GM19238 (cell line): ENCODE measurements at regions not wholly inside any gene's neighbourhood (a gene's known extent, or its start where the extent isn't known, plus 50 kb on each side); places are given as distances from the start of the nearest gene placed in this dataset.
"Not testable (repeated sequence)": the region's sequence is repeated elsewhere in the genome, so short reads cannot be mapped to it uniquely, and the experiment has no call there.

ENCODE experiments used
- DNase-seq: peaks from one replicate; pipeline ENCODE4 v3.0.0; 2011; ENCODE audit warnings: low spot score; ENCODE audit not compliant: insufficient read length

DNA sequence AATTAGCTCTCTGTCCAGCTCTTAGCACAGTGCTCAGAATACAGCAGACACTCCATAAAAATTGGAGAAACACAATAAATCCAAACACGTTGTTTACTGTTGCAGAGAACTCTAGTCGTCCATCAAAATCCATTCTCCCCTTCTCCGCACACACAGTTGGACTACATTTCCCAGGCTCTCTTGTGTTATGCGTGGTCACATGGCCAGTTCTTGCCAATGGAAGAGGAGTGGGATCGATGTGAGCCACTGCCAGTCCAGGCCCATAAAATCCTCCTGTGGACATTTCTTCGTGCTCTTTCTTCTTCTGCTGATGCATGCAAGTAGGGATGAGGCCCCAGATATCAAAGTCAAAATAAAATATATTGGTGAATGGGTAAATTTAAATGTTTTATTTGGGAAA is 114.3 kb upstream of the FMN2 start:
- no peak for DNase-seq

DNA sequence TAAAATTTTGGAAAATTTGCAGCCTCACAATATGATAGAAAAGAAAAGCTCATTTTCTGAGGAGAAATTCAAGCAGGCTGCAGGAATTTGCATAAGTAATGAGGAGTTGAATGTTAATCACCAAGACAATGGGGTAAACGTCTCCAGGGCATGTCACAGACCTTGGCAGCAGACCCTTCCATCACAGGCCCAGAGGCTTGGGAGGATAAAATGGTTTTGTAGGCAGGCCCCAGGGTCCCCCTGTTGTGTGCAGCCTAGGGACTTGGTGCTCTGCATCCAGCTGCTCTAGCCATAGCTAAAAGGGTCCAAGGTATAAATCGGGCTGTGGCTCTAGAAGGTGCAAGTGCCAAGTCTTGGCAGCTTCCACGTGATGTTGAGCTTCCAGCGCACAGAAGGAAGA is 112.2 kb upstream of the FMN2 start:
- no peak for DNase-seq

DNA sequence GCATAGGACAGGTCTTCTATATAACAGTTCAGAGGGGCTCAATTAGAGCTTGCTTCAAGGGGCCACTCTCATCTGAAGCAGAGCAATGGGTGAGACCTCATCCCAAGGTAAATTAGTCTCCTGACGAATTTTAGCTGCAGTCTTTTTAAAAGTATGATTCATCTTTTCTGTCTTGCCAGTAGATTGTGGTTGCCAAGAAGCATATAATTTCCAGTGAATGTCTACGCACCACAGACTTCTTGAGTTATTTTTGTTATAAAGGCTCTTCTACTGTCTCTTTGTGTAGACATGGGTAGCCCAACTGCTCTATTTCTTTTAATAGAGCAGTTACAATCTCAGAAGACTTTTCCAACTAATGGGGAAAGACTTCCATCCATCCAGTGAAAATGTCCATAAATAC is 108.9 kb upstream of the FMN2 start:
- no peak for DNase-seq

DNA sequence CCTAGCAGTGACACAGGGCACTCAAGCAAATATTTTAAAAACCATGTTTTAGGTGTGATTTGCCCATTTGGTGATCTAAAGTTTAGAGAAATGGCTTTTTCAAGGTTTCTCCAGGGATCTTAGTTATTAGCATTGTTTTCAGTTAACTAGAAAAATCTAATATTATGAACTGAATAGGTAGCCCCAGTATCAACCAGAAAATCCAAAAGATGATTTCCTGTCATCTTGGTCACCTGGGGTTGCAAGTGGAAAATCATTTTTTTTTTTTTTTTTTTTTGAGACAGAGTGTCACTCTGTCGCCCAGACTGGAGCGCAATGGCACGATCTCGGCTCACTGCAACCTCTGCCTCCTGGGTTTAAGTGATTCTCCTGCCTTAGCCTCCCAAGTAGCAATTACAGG is 106.6 kb upstream of the FMN2 start:
- DNase-seq: no peak

DNA sequence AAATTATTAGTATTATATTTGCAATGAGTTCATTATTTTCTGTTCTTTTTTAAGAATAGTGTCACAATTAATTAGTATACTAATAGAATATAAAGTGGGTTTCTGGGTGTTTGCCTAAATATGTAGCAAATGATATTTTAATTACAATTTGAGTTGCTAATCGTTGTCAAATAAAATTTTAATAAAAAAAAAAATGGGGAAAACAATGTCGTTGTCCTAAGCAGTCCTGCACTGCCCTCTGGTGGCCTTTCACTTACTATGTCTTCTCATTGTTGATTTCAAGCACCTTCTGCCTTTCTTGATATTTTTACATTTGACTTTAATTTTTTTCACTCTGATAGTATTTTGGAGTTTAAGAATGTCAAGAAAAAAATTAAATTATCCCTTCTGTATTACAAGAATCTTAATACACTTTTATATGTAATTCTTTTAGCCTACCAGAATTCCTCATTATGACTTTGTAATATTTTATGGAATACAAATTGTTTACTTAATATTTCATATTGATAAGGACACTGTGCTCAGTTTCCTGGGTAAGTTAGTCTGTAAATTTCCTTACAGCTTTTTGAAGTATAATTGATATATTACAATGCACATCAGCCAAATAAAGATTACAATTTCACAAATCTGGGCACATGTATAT is 104.5 kb upstream of the FMN2 start:
- DNase-seq: no peak

DNA sequence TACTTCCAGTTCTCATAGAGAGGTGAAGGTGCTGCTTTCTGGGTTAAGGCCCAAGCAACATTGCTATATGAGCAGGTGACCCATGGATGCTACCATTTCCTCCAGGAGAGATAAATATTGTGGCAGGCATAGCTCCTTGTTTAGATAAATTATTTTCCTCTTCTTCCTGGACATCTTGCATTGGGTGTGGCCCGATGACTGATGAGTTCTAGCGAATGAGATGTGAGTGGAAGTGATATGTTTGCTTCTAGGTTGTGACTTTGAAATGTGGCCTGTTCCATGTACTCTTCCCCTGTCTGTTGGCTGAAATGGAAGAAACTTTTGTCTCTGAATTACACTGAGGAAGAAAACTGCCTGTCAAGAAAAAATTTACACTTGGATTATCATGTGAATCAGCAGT is 101.7 kb upstream of the FMN2 start:
- no peak for DNase-seq

DNA sequence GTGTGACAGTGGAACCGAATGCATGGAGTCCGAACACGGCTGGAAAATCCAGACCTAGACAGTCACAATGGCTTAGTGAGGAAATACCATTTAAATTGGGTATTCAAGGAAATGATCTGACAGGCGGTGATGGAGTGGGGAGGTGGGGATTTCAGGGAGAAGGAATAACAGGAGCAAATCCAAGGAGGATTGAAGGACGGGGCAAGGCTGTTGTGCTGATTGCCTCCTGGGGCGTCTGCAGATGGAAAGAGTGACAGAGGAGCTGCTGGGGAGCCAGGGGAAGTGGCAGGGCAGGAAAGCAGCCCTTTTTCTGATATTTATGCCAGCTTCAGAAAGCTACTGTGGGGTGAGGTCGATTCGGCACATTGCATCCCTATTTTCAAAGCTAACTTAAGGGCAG is 99.1 kb upstream of the FMN2 start:
- DNase-seq: not testable (repeated sequence)

DNA sequence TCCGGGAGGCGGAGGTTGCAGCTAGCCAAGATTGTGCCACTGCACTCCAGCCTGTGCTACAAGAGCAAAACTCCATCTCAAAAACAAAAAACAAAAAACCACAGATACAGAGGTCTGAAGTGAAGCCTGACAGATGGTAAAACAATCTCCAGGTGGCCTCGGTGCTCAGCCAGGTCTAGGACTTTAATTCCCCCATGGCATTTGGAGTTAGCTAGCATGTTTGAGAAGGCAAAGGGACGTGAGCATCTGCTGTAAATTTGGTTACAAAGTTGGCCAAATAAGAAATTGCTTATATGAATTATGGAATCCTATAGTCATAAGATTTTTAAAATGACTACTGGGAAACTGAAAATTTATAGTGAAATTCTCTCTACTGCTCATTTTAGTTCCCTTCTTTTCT is 98.3 kb upstream of the FMN2 start:
- no peak for DNase-seq

DNA sequence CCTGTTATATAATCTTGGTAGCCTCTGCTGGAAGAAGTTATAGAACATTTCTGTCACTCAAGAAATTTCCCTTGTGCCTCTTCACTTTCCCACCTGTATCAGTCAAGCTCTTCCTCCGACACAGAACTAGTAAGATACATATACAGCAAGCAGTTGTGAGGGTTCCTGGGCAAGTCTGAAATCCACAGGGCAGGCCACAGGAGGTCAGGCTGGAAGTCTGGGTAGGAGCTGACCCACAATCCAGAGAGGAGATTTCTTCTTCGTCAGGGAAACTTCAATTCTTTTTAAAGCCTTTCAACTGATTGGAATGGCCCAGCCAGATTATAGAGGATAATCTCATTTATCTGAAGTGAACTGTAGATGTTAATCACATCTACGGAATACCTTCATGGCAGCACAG is 96.4 kb upstream of the FMN2 start:
- no peak for DNase-seq

DNA sequence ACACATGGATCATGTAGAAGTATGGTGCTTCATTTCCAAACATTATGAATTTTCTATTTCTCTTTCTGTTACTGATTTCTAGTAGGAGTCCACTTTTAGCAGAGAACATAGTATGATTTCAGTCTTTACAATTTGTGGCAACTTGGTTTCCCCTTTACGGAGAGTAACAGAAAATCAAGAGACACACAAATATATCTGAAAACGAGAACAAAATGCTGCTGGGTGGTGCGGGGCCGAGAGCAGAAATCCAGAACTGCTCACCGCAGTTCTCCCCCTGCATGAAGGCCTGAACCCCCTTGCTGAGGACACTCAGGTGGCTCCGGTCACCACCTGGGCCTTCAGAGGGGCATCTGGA is 94.5 kb upstream of the FMN2 start:
- no peak for DNase-seq

DNA sequence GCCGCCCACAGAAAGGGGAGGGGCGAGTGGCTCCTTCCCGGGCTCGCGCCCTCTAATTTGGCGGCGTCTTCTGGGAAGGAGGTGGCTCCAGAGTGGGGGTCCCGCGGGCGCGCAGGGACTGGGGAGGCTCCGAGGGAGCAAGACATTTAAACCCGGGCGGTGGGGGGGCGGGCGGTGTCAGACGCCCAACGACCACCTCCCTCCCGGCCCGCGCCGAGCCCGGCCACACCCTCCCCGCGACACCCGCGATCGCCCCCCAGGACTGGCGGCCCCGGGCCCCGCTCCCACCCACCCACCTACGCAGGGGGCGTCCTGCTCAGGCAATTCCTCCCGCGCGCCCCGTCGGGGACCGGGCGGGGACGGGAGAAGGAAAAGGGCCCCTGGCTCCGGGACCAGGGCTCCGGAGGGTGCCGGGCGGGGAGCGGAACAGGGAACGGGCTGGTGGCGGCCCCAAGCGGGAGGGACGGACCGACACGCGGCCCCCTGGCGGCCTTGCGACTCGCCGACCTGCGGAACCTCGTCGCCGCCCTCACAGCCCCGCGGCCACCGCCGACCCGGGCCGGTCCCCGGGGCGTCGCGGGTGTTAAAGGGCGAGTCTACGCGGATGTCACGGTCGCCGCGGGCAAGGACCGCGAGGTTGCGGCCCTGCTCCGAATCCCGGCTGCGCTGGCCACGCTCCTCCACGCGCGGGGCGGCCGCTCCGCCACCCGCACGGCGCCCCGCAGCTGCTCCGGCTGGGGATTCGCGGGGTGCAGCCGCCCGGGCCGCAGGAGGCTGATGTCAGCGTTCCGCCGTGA is 94.0 kb upstream of the FMN2 start:
- no peak for DNase-seq

DNA sequence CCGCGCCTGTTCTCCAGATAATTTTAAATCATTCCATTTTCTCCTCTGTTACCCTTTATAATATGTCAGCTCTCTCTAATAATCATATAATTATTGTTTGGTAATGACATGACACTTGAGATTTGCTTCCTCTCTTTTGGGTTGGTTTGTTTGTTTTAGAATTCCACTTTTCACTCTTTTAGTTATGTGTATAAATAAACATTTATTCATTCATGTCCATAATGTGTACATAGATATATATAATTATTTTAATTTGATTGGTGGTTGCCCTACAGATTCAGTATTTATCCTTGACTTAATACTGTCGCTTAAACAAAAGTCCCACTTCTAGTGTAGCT is 93.4 kb upstream of the FMN2 start:
- no peak for DNase-seq

DNA sequence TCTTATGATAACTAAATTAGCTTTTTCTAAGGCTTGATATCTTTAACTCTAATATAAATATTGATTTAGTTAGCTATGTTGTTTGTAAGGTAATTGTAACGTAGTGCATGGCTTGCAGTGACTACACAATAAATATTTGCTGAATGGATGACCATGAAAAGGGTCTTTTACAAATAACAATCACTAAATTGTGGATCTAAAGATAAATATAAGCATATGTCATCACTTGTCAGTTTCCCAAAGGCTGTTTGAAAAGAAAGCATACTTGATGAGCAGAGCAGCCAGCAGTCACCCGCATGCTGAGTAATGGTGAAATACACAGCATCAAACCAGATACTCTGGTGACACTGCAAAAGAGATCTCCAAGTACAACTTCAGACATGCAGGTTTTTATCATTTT is 92.5 kb upstream of the FMN2 start:
- no peak for DNase-seq

DNA sequence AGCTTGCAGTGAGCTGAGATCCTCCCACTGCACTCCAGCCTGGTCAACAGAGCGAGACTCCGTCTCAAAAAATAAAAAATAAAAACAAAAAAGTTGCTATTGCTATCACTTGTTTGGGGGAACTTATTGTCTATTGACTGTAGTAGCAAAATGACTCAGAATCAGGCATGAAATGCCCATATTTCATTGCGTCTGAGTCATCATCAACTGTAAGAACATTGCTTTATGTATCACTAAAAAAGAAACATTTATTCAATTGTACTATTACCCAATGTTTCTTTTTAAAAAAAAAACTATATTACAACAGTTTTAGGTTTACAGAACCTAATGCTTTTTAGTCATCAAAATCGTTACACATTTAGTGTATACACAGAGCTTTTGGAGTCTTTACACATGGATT is 91.0 kb upstream of the FMN2 start:
- DNase-seq: no peak

DNA sequence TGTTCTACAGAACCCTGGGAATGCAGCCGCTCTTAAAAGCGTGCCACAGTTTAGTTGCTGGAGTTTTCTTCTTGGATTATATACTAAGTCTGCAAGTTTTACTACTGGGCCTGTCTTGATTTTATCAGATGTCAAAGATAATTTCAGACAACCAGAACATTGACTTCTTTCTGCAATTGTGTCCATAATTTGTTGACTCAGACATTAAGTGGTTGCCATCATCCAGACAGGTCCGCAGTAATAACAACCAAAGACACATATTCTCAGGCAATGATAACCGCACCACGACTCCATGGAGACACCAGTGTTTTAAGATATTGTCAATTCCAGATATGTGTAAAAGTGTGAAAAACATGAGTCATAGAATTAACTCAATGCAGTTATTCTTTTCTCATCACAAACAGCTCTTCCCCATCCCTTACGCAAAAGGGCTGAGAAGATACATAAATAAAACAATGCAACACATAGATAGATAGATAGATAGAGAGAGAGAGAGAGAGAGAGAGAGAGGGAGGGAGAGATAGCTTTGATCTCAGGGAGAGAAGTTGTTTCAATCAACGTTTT is 90.4 kb upstream of the FMN2 start:
- DNase-seq: no peak

DNA sequence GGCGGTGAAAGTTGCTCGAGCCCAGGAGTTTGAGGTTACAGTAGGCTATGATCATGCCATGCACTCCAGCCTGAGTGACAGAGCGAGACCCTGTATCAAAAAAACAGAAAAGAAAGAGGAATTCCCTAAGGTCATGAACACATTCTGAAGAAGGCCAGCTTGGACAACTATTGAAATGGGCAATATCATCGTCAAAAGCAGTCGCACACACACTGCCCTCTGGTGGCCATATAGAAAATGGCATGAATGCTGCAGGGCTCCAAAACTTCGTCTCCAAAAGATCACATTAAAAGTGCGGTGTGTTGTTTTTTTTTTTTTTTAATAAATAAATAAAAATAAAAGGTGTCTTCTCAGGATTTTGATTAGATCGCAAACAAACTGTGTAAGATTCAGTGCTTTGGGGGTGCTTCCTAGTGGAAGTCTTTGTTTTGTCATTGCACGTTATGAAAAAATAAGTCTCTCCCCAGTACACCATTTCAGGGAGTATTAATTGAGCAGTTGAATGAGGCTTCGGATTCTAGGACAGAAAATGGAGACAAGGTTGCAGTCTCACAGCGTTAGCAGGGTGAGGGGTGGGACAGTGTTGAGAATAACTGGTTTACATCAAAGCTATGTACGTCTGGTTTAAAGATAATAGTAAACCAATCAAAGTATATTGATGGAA is 87.5 kb upstream of the FMN2 start:
- DNase-seq: peak; percentile 7

DNA sequence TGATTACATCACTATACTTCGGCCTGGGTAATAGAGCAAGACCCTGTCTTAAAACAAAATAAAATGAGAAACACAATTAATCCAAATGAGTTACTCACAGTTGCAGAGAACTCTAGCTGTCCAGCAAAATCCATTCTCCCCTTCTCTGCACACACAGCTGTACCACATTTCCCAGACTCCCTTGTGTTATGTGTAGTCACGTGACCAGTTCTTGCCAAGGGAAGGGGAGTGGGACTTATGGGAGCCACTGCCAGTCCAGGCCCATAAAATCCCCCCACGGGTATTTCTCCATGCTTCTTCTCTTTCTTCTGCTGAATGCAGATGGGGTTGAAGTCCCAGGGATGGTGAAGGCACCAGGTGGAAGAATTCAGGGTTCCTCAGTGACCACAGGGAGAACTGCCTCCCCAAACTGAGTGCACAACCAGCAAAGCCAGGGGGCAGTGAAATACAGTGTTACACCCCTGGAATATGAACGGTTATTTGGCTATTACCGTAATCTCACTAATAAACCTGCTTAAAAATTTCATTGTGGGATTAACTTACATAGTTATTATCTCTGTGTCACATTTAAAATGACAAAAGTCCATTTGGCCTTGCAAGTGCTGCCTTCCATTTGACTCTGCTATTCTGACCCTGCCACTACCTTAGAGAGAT is 85.6 kb upstream of the FMN2 start:
- no peak for DNase-seq

DNA sequence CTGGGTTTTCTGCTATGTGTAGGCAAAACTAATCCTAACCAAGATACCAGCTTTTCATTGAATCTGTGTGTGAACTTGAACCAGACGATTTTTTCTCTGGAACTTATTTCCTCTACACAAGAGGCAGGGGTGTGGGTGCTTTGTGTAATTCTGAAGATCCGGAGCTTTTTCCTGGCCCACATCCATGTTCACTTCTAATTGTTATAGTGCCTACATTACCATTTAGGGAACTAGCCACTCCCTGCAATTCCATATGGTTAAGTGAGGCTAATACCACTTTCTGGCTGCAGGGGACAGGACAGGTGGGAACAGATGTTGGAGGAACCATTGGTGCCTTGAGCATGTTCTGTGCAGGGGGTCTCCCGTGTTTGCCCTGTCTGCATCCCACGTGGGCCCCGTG is 83.4 kb upstream of the FMN2 start:
- DNase-seq: no peak

DNA sequence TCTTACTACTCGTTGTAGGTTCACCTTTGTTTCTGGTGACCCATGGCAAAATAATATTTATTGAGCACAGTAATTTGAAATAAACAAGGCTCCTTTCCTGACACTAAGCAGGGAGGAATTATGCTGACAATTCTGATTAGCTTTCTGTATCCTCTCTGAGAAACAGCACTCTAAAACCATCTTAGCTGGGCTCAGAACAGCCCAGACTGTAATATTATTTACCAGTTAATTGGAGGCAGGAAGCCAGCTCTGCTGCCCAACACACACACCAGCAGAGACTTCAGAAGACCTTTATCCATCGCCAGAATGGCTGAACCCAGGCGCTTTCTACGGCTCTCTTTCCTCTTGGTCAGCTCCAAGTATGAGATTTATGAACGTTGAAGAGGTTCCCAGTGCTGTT is 77.6 kb upstream of the FMN2 start:
- no peak for DNase-seq

DNA sequence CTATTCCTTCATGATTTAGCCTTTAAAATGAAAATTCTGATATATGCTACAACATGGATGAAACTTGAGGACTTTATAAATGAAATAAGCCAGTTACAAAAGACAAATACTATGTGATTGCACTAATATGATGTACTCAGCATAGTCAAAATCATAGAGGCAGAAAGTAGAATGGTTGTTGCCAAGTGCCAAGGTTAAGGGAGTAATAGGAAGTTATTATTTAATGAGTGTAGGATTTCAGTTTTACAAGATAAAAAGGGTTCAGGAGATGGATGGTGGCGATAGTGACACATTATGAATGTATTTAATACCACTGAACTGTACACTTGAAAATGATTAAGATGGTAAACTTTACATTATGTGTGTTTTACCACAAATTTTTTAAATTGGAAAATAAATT is 73.1 kb upstream of the FMN2 start:
- DNase-seq: no peak

DNA sequence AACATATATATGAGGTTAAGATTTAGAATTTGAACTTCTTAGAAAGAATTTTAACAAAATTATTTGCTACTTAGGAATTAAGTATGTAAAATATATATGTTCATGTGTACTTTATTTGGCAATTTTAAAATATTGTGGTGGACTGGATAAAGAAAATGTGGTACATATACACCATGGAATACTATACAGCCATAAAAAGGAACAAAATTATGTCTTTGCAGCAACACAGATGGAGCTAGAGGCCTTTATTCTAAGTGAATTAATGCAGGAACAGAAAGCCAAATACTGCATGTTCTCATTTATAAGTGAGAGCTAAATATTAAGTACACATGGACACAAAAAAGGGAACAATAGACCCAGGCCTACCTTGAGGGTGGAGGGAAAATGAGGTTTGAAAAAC is 72.2 kb upstream of the FMN2 start:
- DNase-seq: no peak

DNA sequence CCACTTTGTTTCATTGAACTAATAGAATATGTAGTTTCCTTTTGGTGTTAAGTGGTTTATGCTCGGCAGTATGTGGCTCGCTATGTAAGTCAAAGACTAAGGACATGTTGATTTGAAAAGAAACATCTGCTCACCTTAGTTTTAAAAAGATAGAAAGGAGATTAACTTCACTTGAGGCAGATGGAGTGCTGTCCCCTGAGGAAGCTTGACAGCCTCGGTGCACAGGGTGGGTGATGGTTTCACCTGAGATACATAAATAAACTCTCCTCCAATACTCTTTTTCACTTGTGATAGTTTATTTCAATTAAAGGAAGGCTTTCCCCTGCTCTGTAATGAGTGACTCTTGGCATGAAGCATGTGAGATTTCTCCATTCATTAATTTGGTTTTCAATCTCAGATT is 70.8 kb upstream of the FMN2 start:
- no peak for DNase-seq
